ENCODE measurements at regions not wholly inside any gene's neighbourhood (a gene's known extent, or its start where the extent isn't known, plus 50 kb on each side); places are given as distances from the start of the nearest gene placed in this dataset.

DNA sequence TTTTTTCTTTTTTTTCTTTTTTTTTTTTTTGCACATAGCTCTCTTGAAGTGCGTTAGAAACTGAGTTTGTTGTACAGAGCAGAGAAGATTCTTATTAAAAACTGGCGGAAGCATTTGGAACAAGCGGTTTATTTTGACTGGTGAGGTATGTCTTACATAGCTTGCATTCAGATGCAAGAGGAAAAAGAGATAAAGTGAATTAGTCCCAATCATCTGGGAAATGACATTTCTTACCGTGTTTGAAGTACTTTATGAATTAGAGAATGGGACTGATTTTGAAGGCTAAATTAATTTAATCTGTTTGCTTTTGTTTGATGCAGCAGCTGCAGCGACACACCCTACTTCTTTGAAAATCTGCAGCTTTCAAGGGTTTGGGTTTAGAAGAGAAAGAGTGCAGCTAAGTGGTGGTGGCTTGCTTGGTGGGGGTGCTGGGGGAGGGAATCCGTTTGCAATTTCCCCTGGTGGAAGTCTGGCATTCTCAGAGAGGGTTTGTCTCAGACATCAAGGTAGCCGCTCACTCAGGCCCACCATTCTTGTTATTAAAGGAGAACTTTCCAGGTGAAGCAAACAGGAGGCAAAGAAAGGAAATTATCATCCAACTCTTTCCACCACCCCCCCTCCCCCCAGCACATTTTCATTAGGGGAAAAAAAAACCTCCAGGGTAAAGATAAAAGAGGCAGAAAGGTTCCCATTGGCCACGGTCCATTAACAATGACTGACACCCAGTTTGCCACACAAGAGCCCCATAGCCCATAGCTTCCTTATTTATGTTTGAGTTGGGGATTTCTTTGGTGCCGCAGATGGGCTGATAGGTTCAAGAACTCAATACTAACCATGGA is 231.7 kb downstream of the SKIDA1 start:
- no peaks in the 10 kb centered on the region for H4K20me1 ChIP-seq (ENCODE audit: insufficient read depth)
- H3K79me2 ChIP-seq (replicated peaks; ENCODE audit: insufficient read depth, low read length), result no peaks in the 10 kb centered on the region
- H3F3A ChIP-seq (ENCODE audit: insufficient read depth, low read length, poor library complexity, severe bottlenecking), result no peaks in the 10 kb centered on the region
- H3K36me3 ChIP-seq (ENCODE audit: insufficient read depth, low read length), result no peaks in the 10 kb centered on the region
- no peak overlapping the region for H3K4me2 ChIP-seq (ENCODE audit: low read length)
- TF ChIP-seq POLR2AphosphoS5 (IDR thresholded peaks at IDR 0.05) (no peak), TAF1 (IDR thresholded peaks at IDR 0.05; ENCODE audit: low read depth) (no peak), EP300 (conservative IDR thresholded peaks at IDR 0.05; ENCODE audit: poor library complexity, severe bottlenecking) (no peak)
- H2AFZ ChIP-seq (ENCODE audit: low read depth, low read length), result no peak overlapping the region
- no peak overlapping the region for H3K9ac ChIP-seq (ENCODE audit: low read length)
- no peaks in the 10 kb centered on the region for H3K9me3 ChIP-seq (ENCODE audit: low read length)
- no peaks in the 10 kb centered on the region for H3K27me3 ChIP-seq (ENCODE audit: insufficient read depth, low read depth, low read length)
- H3K27ac ChIP-seq (ENCODE audit: low read length), result no peak overlapping the region
- no peak overlapping the region for H3K4me3 ChIP-seq (ENCODE audit: low read length)
- no peaks in the 10 kb centered on the region for H3K9me2 ChIP-seq (ENCODE audit: insufficient read depth, low read length)

DNA sequence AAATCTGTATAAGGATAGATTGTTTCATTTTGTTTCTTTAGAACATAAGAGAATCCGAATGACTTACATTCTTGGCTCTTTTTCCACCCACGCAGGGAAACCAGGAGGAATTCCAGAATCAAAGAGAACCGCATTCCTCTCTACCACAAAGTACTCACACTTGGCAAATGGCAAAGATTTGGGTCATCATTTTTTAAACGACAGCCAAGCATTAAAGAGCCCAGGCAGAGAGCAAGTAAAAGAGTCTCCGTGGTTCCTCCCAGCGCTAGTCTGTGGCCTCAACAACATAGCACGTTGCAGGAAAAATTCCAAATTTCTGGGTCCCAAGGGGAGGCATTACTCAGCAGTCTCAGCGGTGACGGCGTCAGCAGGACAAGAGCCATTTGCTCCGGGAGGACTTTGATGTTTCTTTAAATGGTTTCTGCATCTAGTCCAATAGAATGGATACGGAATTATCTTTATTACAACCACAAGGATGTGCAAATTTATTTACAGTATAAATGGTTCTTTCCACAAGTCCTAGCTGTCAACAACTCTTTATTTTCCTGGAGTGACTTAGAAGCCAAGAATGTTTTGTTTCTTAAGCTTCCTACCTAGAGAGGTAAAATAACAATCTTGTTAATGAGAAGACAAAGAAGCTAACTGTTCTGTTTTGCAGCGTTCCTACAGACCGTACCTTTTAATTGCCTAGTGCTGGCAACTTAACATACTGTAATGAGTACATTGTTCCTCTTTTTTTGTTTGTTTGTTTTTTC is 232.5 kb downstream of the SKIDA1 start:
- Histone ChIP-seq H4K20me1 (ENCODE audit: insufficient read depth) (no peaks in the 10 kb centered on the region), H3K4me3 (ENCODE audit: low read length) (peak overlapping the region; percentile 37), H3K9me2 (ENCODE audit: insufficient read depth, low read length) (no peaks in the 10 kb centered on the region), H3K79me2 (replicated peaks; ENCODE audit: insufficient read depth, low read length) (no peaks in the 10 kb centered on the region), H2AFZ (ENCODE audit: low read depth, low read length) (no peak overlapping the region), H3K9ac (ENCODE audit: low read length) (no peak overlapping the region), H3K36me3 (ENCODE audit: insufficient read depth, low read length) (no peaks in the 10 kb centered on the region), H3K27me3 (ENCODE audit: insufficient read depth, low read depth, low read length) (no peaks in the 10 kb centered on the region), H3K27ac (ENCODE audit: low read length) (no peak overlapping the region), H3K9me3 (ENCODE audit: low read length) (no peaks in the 10 kb centered on the region), H3F3A (ENCODE audit: insufficient read depth, low read length, poor library complexity, severe bottlenecking) (no peaks in the 10 kb centered on the region), H3K4me2 (ENCODE audit: low read length) (peak overlapping the region; percentile 17)
- TF ChIP-seq TAF1 (IDR thresholded peaks at IDR 0.05; ENCODE audit: low read depth) (no peak), EP300 (conservative IDR thresholded peaks at IDR 0.05; ENCODE audit: poor library complexity, severe bottlenecking) (no peak), SMC3 (conservative IDR thresholded peaks at IDR 0.05; ENCODE audit: poor library complexity) (no peak), EZH2 (IDR thresholded peaks at IDR 0.05; ENCODE audit: borderline replicate concordance, insufficient read depth, low read length, poor library complexity, severe bottlenecking) (no peak), MXI1 (conservative IDR thresholded peaks at IDR 0.05; ENCODE audit: poor library complexity, severe bottlenecking) (no peak), RAD21 (conservative IDR thresholded peaks at IDR 0.05) (no peak)
- TF ChIP-seq, protein P1, sequence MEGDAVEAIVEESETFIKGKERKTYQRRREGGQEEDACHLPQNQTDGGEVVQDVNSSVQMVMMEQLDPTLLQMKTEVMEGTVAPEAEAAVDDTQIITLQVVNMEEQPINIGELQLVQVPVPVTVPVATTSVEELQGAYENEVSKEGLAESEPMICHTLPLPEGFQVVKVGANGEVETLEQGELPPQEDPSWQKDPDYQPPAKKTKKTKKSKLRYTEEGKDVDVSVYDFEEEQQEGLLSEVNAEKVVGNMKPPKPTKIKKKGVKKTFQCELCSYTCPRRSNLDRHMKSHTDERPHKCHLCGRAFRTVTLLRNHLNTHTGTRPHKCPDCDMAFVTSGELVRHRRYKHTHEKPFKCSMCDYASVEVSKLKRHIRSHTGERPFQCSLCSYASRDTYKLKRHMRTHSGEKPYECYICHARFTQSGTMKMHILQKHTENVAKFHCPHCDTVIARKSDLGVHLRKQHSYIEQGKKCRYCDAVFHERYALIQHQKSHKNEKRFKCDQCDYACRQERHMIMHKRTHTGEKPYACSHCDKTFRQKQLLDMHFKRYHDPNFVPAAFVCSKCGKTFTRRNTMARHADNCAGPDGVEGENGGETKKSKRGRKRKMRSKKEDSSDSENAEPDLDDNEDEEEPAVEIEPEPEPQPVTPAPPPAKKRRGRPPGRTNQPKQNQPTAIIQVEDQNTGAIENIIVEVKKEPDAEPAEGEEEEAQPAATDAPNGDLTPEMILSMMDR (IDR thresholded peaks at IDR 0.05; ENCODE audit: poor library complexity, severe bottlenecking), result no peak
- TF ChIP-seq, protein P2, sequence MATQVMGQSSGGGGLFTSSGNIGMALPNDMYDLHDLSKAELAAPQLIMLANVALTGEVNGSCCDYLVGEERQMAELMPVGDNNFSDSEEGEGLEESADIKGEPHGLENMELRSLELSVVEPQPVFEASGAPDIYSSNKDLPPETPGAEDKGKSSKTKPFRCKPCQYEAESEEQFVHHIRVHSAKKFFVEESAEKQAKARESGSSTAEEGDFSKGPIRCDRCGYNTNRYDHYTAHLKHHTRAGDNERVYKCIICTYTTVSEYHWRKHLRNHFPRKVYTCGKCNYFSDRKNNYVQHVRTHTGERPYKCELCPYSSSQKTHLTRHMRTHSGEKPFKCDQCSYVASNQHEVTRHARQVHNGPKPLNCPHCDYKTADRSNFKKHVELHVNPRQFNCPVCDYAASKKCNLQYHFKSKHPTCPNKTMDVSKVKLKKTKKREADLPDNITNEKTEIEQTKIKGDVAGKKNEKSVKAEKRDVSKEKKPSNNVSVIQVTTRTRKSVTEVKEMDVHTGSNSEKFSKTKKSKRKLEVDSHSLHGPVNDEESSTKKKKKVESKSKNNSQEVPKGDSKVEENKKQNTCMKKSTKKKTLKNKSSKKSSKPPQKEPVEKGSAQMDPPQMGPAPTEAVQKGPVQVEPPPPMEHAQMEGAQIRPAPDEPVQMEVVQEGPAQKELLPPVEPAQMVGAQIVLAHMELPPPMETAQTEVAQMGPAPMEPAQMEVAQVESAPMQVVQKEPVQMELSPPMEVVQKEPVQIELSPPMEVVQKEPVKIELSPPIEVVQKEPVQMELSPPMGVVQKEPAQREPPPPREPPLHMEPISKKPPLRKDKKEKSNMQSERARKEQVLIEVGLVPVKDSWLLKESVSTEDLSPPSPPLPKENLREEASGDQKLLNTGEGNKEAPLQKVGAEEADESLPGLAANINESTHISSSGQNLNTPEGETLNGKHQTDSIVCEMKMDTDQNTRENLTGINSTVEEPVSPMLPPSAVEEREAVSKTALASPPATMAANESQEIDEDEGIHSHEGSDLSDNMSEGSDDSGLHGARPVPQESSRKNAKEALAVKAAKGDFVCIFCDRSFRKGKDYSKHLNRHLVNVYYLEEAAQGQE (IDR thresholded peaks at IDR 0.05; ENCODE audit: borderline replicate concordance), result no peak
